ENCODE measurements at regions not wholly inside any gene's neighbourhood (a gene's known extent, or its start where the extent isn't known, plus 50 kb on each side); places are given as distances from the start of the nearest gene placed in this dataset.

DNA sequence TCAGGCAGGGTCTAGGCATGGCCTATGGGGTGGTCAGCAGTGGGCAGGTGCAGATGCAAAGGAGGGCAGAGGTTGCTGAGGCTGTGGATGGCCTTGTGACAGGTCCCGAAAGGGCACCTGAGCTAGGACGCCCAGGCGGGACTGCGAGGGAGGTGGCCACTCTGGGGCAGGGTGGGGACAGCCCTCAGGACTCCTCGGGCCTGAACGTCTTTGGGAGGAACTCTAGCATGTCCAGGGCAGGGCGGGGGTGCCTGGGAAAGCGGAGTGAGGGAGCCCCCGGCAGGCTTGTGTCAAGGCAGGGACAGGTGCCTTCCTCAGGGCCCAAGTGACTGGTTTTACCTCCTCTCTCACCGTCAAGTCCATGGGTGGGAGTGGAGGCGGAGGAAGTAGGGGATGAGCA is 125.4 kb upstream of the WNT4 start:
- TF ChIP-seq, protein P1, sequence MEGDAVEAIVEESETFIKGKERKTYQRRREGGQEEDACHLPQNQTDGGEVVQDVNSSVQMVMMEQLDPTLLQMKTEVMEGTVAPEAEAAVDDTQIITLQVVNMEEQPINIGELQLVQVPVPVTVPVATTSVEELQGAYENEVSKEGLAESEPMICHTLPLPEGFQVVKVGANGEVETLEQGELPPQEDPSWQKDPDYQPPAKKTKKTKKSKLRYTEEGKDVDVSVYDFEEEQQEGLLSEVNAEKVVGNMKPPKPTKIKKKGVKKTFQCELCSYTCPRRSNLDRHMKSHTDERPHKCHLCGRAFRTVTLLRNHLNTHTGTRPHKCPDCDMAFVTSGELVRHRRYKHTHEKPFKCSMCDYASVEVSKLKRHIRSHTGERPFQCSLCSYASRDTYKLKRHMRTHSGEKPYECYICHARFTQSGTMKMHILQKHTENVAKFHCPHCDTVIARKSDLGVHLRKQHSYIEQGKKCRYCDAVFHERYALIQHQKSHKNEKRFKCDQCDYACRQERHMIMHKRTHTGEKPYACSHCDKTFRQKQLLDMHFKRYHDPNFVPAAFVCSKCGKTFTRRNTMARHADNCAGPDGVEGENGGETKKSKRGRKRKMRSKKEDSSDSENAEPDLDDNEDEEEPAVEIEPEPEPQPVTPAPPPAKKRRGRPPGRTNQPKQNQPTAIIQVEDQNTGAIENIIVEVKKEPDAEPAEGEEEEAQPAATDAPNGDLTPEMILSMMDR (IDR thresholded peaks at IDR 0.05; ENCODE audit: insufficient read depth, low read depth, low read length), result no peak
- H3K4me3 ChIP-seq (ENCODE audit: low read depth, low read length), result no peak overlapping the region
- no peak for DNase-seq (ENCODE audit: low read depth)

DNA sequence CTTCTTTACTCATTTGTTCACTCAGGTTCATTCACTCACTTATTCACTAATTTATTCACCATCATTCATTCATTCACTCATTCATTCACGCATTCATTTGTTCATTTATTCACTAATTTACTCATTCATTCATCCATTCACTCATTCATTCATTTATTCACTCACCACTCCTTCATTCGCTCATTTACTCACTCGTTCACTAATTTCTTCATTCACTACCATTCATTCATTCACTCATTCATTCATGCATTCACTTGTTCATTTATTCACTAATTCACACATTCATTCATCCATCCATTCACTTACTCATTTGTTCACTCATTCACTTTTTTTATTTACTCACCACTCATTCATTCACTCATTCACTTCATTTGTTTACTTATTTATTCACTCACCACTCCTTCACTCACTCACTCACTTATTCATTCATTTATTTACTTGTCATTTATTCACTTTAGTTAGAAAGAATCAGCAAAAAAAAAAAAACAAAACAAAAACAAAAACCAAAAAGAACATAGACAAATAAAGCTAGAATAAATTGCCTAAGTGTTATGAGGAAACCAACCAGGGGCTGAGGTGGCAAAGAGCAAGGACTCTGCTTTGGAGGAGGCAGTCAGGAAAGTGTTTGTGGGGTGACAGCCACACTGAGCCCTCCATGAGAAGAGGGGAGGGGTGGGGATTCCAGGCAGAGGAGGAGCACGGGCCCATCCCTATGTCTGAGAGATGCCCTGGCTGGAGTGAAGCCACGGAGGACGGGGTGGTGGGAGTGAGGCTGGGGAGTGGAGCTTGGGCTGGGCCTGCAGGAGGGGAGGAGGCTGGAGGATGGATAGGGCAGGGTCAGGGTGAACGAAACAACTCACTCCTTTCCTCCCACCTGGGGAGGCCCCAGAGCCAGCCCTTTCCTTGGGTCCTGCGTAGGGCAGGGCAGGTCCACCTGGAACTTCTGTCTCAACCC is 129.2 kb upstream of the WNT4 start:
- no peak overlapping the region for H3K4me3 ChIP-seq (ENCODE audit: low read depth, low read length)
- TF ChIP-seq, protein P1 (IDR thresholded peaks at IDR 0.05; ENCODE audit: insufficient read depth, low read depth, low read length), result no peak
- DNase-seq (ENCODE audit: low read depth), result no peak

DNA sequence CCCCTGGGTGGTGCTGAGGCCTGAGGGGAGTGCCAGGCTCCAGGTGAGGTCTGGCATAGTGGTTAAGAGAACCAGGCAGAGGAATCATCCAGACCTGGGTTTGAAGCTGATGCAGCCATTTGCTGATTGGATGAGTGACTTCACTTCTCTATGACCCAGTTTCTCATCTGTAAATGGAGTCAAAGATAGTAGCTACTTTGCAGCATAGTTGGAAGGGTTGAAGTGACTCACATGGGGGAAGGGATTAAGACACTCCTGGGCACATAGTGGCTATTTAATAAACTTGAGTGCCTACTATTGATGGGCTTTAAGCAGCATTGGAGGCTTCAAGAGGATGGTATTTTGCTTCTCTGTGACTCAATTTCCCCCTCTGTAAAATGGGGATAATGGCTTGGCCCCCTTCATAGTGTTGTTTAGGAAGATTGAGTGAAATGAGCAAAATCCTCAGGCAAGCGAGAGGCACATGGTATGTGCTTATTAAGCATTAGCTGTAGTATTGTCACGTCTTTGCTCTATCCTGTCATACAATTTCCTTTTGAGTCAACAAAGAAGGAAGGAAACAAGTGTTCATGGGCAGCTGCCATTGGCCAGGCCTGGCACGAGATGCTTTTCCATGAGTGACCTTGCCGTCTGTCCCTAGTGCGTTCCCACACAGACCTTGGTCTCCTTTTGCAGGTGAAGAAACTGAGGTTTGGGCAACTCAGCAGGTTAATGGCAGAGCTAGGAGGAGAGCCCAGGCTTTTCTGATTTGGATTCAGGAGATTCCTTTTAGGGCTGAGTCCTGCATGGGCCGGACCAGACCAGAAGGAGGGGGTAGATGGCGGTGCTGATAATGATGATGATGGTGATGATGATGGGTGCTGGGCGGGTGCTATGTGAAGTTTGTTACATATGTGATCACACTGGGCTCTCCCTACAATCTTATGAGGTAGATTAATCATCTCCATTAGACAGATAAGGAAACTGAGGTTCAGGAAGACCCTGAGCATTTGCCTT is 131.1 kb upstream of the WNT4 start:
- H3K4me3 ChIP-seq (ENCODE audit: low read depth, low read length), result no peak overlapping the region
- TF ChIP-seq, protein P1 (IDR thresholded peaks at IDR 0.05; ENCODE audit: insufficient read depth, low read depth, low read length), result no peak
- DNase-seq (ENCODE audit: low read depth), result no peak

DNA sequence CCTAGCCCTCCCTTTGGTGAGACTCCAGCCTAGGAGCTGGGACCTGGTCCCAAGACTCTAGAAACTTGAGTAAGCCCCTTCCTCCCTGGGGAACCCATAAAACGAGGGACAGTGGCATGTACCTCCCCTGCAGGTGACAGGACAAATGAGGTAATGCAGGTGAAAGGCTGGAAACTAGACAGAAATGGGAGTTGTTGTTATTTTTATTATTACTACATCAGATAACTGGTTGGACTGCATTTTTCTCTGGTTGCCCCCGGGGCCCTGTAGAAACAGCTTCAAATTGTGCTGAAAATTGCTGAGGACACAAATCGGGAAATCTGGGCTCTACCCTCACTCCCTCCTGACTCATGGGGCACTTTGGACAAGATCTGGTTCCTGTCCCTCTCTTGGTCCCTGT is 132.3 kb upstream of the WNT4 start:
- TF ChIP-seq, protein P1 (IDR thresholded peaks at IDR 0.05; ENCODE audit: insufficient read depth, low read depth, low read length), result no peak
- no peak overlapping the region for H3K4me3 ChIP-seq (ENCODE audit: low read depth, low read length)
- DNase-seq (ENCODE audit: low read depth), result no peak

DNA sequence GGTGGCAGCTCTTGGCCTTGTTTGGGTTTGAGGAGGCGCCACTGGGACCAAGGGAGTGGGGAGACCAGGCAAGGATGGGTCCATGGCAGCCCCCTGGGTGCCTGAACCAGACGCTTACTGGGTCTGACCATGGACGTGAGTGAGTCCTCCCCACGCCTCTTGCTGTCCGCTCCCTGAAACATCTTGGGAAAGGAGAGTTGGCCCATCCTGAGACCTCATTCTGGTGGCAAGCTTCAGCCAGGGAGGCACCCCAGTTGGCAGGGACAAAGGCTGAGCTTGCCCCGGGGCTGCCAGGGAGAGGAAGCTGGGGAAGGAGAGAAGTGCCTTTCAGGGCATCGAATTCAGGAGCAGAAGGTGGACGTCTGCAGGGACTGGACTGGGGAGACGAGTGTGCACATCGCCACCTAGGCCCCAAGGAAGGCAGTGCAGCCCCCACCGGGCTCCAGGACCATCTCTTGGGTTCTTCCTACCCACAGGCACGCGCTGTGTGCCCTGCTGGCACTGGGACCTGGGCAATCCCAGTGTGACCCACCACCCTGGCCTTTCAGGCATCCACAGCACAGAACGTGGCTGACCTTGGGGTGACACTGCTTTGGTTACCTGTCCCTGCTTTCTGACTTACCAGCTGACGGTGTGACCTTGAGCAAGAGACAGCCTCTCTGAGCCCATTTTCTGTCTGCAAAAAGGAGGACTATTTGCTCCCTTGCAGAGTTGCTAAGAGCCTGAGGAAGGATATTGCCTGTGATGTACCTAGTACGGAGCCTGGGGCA is 132.9 kb upstream of the WNT4 start:
- DNase-seq (ENCODE audit: low read depth), result peak; percentile 56
- TF ChIP-seq, protein P1 (IDR thresholded peaks at IDR 0.05; ENCODE audit: insufficient read depth, low read depth, low read length), result peak; percentile 94
- no peak overlapping the region for H3K4me3 ChIP-seq (ENCODE audit: low read depth, low read length)

DNA sequence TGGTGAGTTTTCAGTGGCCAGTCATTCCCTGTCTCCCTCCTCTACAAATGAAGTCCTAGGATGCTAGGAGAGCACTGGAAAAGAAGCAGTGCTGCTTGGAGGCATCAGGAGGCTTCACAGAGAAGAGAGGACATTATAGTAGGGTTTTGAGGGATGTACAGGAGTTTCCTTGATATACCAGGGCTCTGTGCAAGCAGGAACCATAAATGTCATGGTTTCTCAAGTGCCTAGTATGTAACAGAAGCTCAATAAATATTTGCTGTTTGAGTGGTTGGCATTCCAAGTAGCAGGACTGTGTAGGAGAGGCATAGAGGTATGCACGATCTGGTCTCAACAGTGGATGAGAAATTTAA is 133.5 kb upstream of the WNT4 start:
- TF ChIP-seq, protein P1 (IDR thresholded peaks at IDR 0.05; ENCODE audit: insufficient read depth, low read depth, low read length), result no peak
- H3K4me3 ChIP-seq (ENCODE audit: low read depth, low read length), result no peak overlapping the region
- no peak for DNase-seq (ENCODE audit: low read depth)

All from fibroblast of villous mesenchyme (primary cell).